NCI-H526 treated with DMSO at 0.1 percent for 48 hours (cell line): ENCODE measurements at regions not wholly inside any gene's neighbourhood (a gene's known extent, or its start where the extent isn't known, plus 50 kb on each side); places are given as distances from the start of the nearest gene placed in this dataset.

Experiments
- DNase-seq: peaks from one replicate; lab custom pipeline; 2025; lab: John Stamatoyannopoulos, UW

DNA sequence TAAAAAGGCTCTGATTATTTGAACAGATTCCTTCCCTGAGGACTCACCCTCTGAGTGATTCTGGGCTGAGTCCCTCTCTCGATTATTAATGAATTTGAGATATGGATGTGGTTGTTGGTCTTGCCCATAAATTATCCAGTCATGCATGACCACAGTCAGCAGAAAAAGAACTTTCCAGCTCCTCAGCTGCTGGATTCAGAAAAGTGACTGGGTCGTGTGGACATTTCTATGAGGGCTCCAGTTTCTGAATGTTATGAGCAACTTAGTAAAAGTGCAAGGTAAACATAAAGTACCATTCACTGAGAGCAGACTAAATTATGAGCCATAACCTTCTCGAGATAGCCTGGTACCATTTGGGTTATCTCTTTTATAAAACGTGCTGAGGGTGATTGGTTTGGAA is 100.1 kb upstream of the CLDN10 start:
- DNase-seq: no peak

DNA sequence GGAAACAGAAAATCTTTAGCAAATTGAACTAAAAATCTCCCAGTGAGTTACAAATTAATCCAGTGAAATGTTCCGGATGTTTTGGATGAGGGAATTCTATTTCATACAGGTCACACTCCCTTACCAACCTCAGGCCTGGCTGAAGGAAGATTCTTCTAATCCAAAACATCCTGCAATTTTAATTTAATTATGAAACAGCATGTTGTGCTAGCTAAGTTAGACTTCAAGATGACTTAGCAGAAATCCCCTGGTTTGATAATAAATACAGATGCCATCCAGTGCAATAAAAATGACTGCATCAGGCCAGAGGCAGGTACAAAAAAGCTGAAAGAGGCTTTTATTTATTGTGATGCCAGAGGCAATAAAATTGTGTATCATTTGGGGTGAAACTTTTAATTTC is 96.7 kb upstream of the CLDN10 start:
- DNase-seq: no peak

DNA sequence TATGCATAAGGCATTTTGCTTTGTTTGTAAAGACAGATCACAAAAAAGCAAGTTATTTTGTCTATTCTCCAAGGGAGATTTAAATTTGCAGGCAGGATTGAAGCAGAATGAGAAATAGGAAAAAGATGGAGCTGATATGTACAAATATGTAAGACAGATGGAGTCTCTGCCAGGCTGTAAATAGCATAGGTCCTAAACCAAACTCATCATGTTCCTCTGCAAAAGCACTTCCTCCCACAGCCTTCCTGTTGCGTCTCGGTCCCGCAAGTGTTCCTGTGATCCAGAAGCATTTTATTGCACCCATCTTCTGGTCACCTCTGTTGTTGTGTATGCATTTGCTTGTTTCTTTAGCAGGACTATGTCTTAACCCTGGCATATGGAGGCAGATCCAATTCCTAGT is 95.7 kb upstream of the CLDN10 start:
- no peak for DNase-seq

DNA sequence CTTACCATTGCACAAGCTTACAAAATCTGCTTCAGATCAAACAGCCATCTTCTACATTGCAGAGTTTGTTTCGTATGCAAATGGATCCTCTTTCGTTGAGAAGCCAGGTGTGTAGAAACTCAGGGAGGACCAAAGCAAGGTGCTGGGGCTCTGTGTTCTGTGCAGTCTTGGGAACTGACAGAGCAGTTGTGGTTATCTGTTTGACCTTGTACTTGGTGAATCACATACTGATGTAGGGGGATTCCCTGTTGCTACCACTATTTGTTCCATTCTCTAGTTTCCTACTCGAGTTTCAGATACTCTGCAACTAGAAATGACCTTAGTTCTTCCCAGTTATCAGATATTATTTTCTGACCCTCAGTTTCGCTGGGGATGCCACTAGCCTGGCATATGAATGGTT is 95.2 kb upstream of the CLDN10 start:
- DNase-seq: no peak

DNA sequence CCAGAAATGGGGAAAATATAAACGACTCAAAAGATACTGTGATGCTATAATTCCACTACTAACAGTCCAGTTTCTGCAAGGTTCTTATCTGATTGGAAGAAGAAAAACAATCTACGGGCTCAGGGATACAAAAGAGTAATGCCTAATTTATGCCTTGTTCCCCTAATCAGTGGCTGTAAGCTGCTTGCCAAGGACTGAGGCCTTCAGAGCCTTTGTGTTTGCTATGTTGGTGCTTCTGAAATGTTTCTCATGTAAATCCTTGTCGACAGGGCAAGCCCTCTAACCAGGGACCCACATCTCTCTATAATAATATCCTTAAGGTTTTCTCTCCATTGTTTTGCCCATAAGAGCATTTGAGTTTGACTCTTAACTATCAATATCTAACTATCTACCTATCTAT is 89.7 kb upstream of the CLDN10 start:
- DNase-seq: no peak

DNA sequence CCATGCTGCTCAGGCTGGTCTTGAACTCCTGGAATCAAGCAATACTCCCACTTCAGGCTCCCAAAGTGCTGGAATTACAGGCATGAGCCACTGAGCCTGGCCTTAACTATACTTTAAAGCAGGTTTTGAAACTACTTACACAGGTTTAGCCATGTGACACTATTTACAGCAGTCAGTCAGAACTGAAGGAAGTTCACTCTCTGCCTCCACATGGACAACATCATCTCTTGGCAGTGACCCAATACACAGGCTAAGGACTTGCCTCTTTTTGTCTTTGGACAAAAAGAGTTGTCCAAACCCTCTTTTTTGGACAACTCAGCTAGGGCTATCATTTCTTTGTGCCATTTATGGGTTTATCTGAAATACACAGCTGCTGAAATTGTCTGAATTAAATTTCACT is 89.0 kb upstream of the CLDN10 start:
- no peak for DNase-seq

DNA sequence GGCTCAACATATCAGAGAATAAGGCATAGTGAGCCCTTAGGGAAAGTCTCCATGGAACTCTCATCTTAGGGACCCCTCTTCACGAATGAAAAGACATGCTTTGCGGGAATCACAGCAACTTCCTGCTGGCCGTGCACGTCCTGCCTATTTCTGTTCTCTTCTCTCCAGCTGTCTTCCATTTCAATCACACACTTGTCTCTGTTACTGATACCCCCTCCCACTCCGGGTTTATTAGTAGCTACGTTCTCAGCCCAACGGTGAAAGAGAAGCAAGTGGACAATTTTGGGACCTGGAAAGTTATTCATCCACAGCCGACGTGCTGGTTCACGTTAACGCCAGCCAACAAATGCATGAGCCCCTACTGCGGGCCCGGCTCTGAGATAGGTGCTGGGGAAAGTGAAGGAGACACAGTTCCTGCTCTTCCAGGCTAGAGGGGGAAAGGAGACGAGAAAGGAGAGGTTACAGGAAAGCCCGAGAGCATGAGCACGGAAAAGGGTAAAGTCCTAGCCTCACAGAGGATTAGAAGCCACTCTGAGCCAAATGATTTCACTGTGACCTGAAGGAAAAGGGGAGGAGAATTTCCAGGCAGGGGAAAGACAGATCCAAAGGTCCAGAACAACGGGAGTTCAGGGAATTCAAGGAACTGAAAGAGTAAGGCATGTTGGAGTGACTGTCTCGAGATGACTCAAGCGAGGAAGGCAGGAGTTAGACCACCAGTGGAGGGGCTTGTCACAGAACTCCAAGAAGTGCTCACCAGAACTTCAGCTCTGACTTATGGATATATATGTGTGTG is 81.8 kb upstream of the CLDN10 start:
- no peak for DNase-seq

DNA sequence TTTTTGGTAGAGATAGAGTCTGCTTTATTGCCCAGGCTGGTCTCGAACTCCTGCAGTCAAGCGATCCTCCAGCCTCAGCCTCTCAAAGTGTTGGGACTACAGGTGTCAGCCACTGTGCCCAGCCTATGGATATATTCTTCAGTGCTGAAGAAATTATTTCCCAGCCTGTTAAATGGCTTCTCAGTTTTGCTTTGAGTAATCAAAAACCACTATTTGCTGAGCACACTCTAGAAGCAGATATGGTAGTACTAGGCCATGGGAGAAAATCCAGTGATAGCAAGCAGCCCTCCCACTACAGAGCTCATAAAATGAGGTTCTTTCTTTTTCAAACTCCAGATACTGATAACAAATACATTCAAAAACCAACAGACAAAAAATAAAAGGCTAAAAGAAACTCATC is 80.6 kb upstream of the CLDN10 start:
- DNase-seq: no peak

DNA sequence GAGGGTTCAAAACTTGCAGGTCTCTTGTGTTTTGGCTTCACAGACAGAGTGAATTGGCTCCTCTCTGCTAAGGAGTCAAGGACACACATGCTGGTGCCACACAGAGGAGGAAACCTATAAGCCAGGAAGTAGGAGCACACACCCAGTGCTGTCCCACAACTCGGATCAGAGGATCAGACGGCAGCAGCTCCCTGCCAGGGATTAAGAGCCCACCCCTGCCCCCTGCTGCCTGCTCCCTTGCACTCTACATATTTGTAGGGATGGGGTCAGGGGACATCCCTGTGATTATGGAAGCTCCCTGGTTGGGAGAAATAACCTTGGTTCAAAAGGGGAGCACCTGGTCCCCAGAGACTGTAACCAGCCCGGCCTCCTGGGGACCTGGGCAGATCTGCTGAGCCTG is 77.5 kb upstream of the CLDN10 start:
- no peak for DNase-seq

DNA sequence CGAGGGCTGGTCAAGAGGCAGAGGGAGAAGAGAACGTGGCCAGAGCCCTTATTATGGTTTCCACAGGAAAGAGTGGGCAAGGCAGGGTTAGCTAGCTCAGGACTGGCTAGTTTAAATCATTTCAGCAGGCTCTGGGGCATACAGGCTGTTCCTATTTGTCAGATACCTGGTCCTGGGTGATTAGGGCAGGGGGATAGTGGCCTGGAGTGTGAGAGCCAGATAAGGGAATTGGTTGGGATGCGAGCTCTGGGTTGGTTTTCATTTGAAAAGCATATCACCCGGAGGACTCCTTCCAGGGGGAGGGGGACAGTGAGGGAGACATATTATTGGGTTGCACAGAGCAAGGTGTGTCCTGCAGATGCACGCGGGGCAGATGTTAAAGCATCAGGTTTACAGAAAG is 75.3 kb upstream of the CLDN10 start:
- DNase-seq: no peak

DNA sequence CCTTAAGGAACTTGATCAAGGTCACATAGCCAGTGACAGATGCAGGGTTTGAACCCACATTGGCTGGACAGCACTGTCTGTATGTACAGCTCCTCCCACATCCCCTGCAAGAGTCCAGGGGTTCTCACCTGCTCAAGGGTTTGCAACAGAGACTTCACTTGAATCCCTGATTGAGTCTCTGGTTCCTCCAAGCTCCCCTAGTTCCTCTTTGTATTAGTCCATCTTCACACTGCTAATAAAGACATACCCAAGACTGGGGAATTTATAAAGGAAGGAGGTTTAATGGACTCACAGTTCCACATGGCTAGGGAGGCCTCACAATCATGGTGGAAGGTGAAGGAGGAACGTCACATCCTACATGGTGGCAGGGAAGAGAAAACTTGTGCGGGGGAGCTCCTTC is 72.8 kb upstream of the CLDN10 start:
- no peak for DNase-seq

DNA sequence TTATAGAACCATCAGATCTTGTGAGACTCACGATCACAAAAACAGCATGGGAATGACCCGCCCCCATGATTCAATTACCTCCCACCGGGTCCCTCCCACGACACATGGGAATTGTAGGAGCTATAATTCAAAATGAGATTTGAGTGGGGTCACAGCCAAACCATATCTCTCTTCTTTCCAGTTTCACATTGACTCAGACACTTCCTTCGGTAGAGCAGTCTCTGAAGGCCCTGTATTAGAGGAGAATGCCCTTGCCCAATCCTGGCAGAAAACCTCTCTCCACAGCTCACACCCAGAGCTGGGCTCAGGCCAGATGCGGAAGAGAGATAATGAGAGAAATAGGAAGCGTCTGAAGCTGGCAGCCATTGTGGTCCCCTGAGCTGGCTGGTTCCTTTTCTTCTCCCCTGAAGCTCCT is 72.4 kb upstream of the CLDN10 start:
- DNase-seq: no peak

DNA sequence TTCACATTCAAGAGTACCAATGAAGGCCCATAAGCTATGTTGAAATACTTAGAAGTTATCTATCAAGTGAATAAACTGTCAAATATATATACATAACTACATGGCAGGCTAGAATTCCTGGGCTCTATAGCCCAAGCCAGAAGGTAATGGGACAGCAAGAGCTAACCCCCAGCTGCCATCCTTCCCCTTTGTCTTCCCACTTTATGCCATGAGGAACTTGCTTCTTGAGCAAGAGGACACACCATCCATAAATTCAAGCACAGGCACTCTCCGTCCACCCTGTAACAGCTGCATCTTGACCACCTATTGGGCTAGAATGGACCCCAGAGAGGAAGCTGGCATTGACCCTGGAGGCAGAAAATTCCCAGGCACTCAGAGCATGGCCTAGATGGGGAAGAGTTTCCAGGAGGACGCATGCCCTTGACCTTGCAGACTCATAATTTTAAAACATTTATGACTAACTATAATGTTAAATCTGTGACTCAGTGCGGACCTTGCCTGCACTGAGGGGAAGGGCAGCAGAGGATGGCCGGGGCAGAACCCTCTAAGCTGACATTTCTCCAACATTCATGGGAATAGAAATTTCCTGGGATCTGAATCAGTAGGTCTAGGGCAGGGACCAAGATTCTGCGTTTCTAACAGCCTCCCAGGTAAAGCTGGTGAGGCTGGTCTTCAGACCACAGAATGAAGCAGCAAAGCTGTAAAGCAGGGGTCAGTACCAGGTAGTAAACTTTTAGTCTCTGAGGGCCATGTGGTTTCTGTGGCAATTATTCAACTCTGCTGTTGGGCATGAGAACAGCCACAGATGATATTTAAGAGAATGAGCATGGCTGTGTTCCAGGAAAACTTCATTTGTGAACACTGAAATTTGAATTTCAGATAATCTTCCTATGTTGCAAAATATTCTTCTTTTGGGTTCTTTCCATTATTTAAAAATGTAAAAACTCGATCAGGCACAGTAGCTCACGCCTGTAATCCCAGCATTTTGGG is 71.4 kb upstream of the CLDN10 start:
- no peak for DNase-seq

DNA sequence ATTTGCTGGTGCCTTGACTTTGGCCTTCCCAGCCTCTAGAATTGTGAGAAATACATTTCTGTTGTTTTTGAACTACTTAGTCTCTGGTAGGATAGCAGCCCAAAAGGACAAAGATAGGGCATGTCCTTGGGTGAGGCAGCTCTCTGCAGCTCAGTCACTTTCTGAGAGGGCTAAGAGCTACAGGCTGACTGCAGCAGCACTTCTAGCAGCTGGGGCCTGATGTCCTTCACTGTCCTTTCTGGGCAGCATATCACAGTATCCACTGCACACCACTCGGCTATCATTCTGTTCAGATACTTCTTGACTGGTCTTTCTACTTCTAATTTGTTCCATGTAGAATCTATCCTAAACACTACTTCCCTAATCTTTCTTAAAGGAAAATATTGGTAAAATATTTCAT is 68.5 kb upstream of the CLDN10 start:
- no peak for DNase-seq

DNA sequence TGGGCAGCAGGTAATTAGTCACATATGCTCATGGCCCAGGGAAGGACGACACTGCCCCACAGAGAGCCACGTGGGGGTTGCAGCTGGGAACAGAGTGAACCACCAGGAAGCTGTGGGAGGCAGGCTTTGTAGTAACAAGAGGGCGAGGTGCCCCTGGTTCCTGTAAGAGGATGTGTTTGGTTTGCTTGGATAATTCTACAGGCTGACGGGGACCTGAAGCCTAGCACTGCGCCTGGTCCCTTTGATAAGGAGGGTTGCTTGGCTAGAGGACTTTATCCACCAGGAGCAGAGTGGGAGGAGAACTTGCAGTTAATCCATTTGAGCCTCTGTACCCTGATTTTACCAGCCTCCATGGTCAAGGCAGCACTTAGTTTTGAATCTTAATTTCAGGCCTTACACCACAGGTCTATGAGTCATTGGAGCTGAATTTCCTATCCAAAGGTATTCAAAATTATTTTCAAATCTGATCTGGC is 67.4 kb upstream of the CLDN10 start:
- DNase-seq: no peak

DNA sequence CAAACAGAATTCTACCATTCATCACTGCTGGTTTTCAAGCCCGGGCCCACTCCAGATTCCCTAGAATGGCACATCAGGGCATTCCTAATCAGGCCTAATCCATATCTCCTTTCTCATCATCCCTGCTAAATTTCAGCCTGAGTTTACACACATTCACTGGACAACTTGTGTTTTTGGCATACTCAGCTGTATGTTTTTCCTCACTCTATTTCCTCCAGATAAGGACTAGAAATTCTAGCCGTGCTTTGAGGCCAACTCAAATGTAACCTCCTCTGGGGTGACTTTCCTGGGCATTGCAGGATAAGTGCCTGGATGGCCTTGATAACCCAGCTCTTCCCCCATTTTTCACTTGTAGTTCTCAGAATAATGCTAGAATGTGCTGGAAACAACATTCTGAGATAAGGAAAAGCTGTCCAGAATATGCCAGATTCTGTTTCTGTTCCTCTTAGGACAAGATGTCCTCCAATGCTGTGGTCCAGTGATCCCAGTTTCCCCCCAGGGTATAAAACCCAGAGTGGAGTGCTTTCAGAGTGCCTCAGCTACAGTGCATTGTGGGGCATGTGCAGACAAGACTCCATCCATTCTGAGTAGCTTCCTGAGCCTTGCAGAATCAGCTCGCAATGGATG is 66.9 kb upstream of the CLDN10 start:
- no peak for DNase-seq

DNA sequence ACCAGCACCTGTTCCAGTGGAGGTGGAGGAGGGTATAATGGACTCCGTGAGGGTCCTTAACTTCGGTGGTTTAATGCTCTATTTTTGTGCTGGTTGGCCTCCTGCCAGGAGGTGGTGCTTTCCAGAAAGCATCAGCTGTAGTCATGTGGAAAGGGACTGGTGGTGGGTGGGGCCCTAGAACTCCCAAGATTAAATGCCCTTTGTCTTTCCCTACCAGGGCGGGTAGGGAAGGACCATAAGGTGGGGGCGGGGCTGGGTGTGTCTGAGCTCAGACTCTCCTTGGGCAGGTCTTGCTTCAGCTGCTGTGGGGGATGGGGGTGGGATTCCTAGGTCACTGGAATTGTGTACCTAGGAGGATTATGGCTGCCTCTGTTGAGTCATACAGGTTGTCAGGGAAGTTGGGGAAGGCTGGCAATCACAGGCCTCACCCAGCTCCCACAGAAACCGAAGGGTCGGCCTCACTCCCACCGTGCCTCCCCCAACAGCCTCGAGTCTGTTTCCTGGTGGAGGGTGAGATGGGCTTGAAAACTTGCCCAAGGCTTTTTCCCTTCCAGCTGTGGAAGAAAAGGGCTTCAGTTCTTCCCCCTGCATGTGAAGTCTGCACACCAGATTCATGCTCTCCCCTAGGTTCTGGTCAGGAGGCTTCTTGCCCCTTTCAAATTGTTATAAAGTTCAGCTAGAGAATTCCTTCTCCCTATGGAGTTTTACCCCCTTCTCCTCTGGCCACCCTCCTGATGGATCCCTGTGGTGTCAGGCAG is 60.3 kb upstream of the CLDN10 start:
- no peak for DNase-seq

DNA sequence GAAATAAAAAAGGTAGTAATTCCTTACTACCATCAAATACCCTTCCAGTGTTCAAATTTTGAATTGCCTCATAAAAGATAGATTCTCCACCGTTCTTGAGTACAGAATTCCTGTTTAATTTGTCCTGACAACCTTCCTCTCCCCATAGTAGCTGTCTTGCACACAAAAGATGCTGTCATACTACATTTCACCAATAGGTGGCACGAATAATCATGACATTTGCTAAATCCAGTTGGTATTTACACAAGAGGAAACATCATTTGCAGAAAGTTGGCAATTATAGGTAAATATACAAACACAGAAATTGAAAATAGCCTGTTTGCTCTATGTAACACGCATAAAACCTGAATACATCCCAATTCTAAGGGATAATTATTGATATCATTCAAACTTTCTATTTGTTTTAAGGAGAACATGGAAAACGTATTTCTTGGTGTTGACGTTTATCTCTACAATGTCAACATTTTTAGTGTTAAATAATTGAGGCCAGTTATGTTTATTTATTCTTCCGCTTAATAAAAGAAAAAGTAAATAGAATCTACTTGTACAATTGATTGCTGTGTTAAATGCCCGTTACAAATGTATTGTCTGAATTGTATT is 58.3 kb upstream of the CLDN10 start:
- peak; percentile 78 for DNase-seq

DNA sequence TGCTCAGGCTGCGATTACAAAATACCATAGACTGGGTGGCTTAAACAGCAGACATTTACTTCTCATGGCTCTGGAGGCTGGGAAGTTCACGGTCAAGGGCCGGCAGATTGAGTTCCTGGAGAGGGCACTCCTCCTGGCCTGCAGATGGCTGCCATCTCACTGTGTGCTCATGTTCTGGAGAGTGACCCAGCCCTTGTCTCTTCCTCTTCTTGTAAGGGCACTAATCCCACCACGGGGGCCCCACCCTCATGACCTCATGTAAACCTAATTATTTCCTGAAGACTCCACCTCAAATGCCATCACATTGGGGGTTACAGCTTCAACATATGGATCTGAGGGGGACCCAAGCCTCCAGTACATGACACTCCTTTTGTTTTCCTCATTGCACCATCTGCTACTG is 56.0 kb upstream of the CLDN10 start:
- no peak for DNase-seq

DNA sequence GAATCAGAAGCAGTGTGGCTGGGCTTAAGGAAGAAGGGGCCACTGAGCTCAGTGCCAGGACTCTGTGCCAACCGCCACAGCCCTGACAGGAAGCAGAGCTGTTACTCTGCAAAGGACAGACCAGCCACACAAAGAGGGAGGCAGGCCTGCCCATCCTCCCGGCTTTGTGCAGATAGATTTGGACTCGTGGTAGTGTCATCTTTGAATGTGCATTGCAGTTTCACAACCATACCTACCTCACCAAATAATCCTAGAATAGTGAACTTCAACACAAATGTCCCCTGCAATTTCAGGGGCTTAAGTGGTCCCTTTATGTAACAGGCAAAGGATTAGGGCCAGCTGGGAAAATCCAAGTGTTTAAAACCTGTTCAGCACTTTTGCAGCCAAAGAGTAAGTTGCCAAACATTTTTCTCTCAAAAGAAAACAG is 55.1 kb upstream of the CLDN10 start:
- no peak for DNase-seq

DNA sequence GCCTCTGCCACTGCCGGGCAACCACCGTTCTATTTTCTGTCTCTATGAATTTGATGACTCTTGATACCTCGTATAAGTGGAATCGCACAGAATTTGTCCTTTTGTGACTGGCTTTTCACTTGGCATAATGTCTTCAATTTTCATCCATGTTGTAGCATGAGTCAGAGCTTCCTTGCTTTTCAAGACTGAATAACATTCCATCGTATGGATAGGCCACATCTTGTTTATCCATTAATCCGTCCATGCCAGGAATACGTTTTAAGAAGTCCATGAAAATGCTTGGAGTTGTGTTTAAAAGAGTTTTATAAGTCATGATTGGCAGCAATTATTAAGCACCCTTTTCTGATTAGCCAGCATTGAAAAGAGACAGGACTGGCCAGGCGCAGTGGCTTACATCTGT is 53.6 kb upstream of the CLDN10 start:
- no peak for DNase-seq
